H9 (cell line): ENCODE measurements at regions not wholly inside any gene's neighbourhood (a gene's known extent, or its start where the extent isn't known, plus 50 kb on each side); places are given as distances from the start of the nearest gene placed in this dataset.

ENCODE experiments used
- DNase-seq: peaks from one replicate; pipeline ENCODE4 v3.0.0-alpha.2; 2017
- H2AFZ ChIP-seq: one replicate; pipeline ENCODE4 v1.6.1; 2013; ENCODE audit warnings: mild to moderate bottlenecking, low read length, control low read depth, moderate library complexity
- H2AK5ac ChIP-seq: 2 replicates; pipeline ENCODE4 v1.6.1; 2013; ENCODE audit warnings: low read length, control low read depth, mixed read lengths; ENCODE audit not compliant: insufficient read length
- H2BK120ac ChIP-seq: one replicate; pipeline ENCODE4 v1.6.1; 2013; ENCODE audit warnings: low read depth, mild to moderate bottlenecking, low read length, control low read depth, inconsistent platforms; ENCODE audit not compliant: poor library complexity, severe bottlenecking
- H2BK12ac ChIP-seq: 2 replicates; pipeline ENCODE4 v1.6.1; 2013; ENCODE audit warnings: low read length, control low read depth, mixed read lengths, low read depth; ENCODE audit not compliant: insufficient read length
- H2BK15ac ChIP-seq: 2 replicates; pipeline ENCODE4 v1.6.1; 2013; ENCODE audit warnings: low read depth, low read length, control low read depth
- H2BK20ac ChIP-seq: one replicate; pipeline ENCODE4 v1.6.1; 2013; ENCODE audit warnings: low read depth, mild to moderate bottlenecking, low read length, control low read depth, inconsistent platforms; ENCODE audit not compliant: poor library complexity, severe bottlenecking
- H2BK5ac ChIP-seq: 2 replicates; pipeline ENCODE4 v1.6.1; 2013; ENCODE audit warnings: low read length, control low read depth, mixed read lengths; ENCODE audit not compliant: insufficient read length
- H3K14ac ChIP-seq: 2 replicates; pipeline ENCODE4 v1.6.1; 2013; ENCODE audit warnings: low read length, control low read depth; ENCODE audit not compliant: insufficient read depth
- H3K18ac ChIP-seq: 2 replicates; pipeline ENCODE4 v1.6.1; 2013; ENCODE audit warnings: low read depth, mild to moderate bottlenecking, mixed read lengths, low read length, control low read depth; ENCODE audit not compliant: insufficient read length
- H3K23ac ChIP-seq: 2 replicates; pipeline ENCODE4 v1.6.1; 2013; ENCODE audit warnings: low read length, control low read depth, mixed read lengths, low read depth; ENCODE audit not compliant: insufficient read length
- H3K23me2 ChIP-seq: 2 replicates; pipeline ENCODE4 v1.6.1; 2013; ENCODE audit warnings: low read depth, mild to moderate bottlenecking, mixed read lengths, low read length, control low read depth; ENCODE audit not compliant: insufficient read length, poor library complexity, severe bottlenecking
- H3K27ac ChIP-seq: 2 replicates; pipeline ENCODE4 v1.5.1; 2013; ENCODE audit warnings: low read length, control low read depth, mixed read lengths, low read depth; ENCODE audit not compliant: insufficient read length
- H3K27me3 ChIP-seq: 2 replicates; pipeline ENCODE4 v1.6.1; 2013; ENCODE audit warnings: low read length, control low read depth, inconsistent platforms; ENCODE audit not compliant: insufficient read depth
- H3K4ac ChIP-seq: 2 replicates; pipeline ENCODE4 v1.6.1; 2013; ENCODE audit warnings: low read depth, mild to moderate bottlenecking, control low read depth, inconsistent platforms, low read length, moderate library complexity
- H3K4me1 ChIP-seq: 2 replicates; pipeline ENCODE4 v1.6.1; 2013; ENCODE audit warnings: low read length, control low read depth, inconsistent platforms; ENCODE audit not compliant: insufficient read depth
- H3K4me2 ChIP-seq: 2 replicates; pipeline ENCODE4 v1.6.1; 2013; ENCODE audit warnings: low read length, control low read depth, mixed read lengths; ENCODE audit not compliant: insufficient read length, insufficient read depth
- H3K56ac ChIP-seq: 2 replicates; pipeline ENCODE4 v1.6.1; 2013; ENCODE audit warnings: low read depth, mild to moderate bottlenecking, mixed read lengths, low read length, control low read depth; ENCODE audit not compliant: insufficient read length
- H3K79me1 ChIP-seq: 2 replicates; pipeline ENCODE4 v1.6.1; 2013; ENCODE audit warnings: low read depth, mild to moderate bottlenecking, moderate library complexity, low read length, control low read depth, inconsistent platforms; ENCODE audit not compliant: insufficient read depth, poor library complexity, severe bottlenecking
- H3K79me2 ChIP-seq: 2 replicates; pipeline ENCODE4 v1.6.1; 2013; ENCODE audit warnings: low read length, control low read depth, inconsistent platforms; ENCODE audit not compliant: insufficient read depth
- H3K9ac ChIP-seq: 2 replicates; pipeline ENCODE4 v1.6.1; 2013; ENCODE audit warnings: low read length, control low read depth, mixed read lengths; ENCODE audit not compliant: insufficient read length; ENCODE audit errors: extremely low read depth
- H3K9me3 ChIP-seq: one replicate; pipeline ENCODE4 v1.6.1; 2013; ENCODE audit warnings: low read depth, low read length, inconsistent platforms; ENCODE audit not compliant: control insufficient read depth
- H3T11ph ChIP-seq: one replicate; pipeline ENCODE4 v1.6.1; 2013; ENCODE audit warnings: mild to moderate bottlenecking, low read length, control low read depth, inconsistent platforms
- H4K20me1 ChIP-seq: one replicate; pipeline ENCODE4 v1.6.1; 2013; ENCODE audit not compliant: control insufficient read depth, insufficient read length, insufficient read depth
- H4K5ac ChIP-seq: 2 replicates; pipeline ENCODE4 v1.6.1; 2013; ENCODE audit warnings: low read depth, mild to moderate bottlenecking, mixed read lengths, low read length, control low read depth; ENCODE audit not compliant: insufficient read length
- H4K8ac ChIP-seq: replicated peaks from 2 replicates; pipeline ENCODE4 v1.6.1; 2013; ENCODE audit warnings: low read length, control low read depth, mixed read lengths, low read depth; ENCODE audit not compliant: insufficient read length
- H4K91ac ChIP-seq: 2 replicates; pipeline ENCODE4 v1.6.1; 2013; ENCODE audit warnings: low read depth, mild to moderate bottlenecking, moderate library complexity, mixed read lengths, low read length, control low read depth; ENCODE audit not compliant: insufficient read length
- H3K27ac Mint-ChIP-seq, 3 experiments: 2 replicates in 2 of 3; 3 replicates in 1 of 3; pipeline ENCODE4 v1.8.0; 2020 to 2021; ENCODE audit warnings: mixed read lengths in 3 of 3, mild to moderate bottlenecking in 1 of 3, moderate library complexity in 1 of 3
- H3K27me3 Mint-ChIP-seq: 2 replicates; pipeline ENCODE4 v1.8.0; 2021; ENCODE audit warnings: low read depth, mild to moderate bottlenecking, moderate library complexity, mixed read lengths
- H3K36me3 Mint-ChIP-seq, 3 experiments: 2 replicates in 2 of 3; 3 replicates in 1 of 3; pipeline ENCODE4 v1.8.0; 2020 to 2021; ENCODE audit warnings: low read depth in 3 of 3, mixed read lengths in 3 of 3; ENCODE audit not compliant: insufficient read depth in 1 of 3
- H3K4me1 Mint-ChIP-seq, 2 experiments: 2 replicates each; pipeline ENCODE4 v1.8.0; 2020; ENCODE audit warnings: mixed read lengths in 2 of 2
- H3K4me3 Mint-ChIP-seq, 2 experiments: 2 replicates in 1 of 2; 3 replicates in 1 of 2; pipeline ENCODE4 v1.8.0; 2020 to 2021; ENCODE audit warnings: mild to moderate bottlenecking in 2 of 2, mixed read lengths in 2 of 2, moderate library complexity in 1 of 2
- H3K9me3 Mint-ChIP-seq, 2 experiments: 2 replicates in 1 of 2; 3 replicates in 1 of 2; pipeline ENCODE4 v1.8.0; 2020; ENCODE audit warnings: mild to moderate bottlenecking in 2 of 2, mixed read lengths in 2 of 2, moderate library complexity in 1 of 2
- CTCF ChIP-seq: fragments of 200-600 bp; sonication (generic); conservative IDR thresholded peaks from 3 replicates; pipeline ENCODE4 v1.8.0; 2021; ENCODE audit warnings: antibody characterized with exemption, mild to moderate bottlenecking

- Histone ChIP-seq H4K20me1 (no peaks in the 10 kb centered on the region), H3K18ac (no peak overlapping the region), H3K79me1 (no peaks in the 10 kb centered on the region), H4K8ac (no peak overlapping the region), H3K23me2 (no peaks in the 10 kb centered on the region), H2BK5ac (no peak overlapping the region), H2BK20ac (no peak overlapping the region), H3K23ac (no peak overlapping the region), H3K79me2 (no peaks in the 10 kb centered on the region), H2BK120ac (no peak overlapping the region), H3K56ac (no peak overlapping the region), H3T11ph (no peak overlapping the region), H3K4ac (no peak overlapping the region), H3K27me3 (no peaks in the 10 kb centered on the region), H3K14ac (no peak overlapping the region), H3K27ac (no peak overlapping the region), H3K9ac (no peak overlapping the region), H3K9me3 (no peaks in the 10 kb centered on the region), H2BK15ac (no peak overlapping the region), H2AK5ac (no peak overlapping the region), H4K5ac (no peak overlapping the region), H4K91ac (no peak overlapping the region), H3K4me2 (no peak overlapping the region), H3K4me1 (no peaks in the 10 kb centered on the region), H2BK12ac (no peak overlapping the region), H2AFZ (no peak overlapping the region)
- Mint-ChIP-seq H3K36me3 (peaks cover 13 to 32% (median 16%) of the 10 kb centered on the region in 3 experiments), H3K9me3 (peaks cover 27 to 30% of the 10 kb centered on the region in 2 experiments), H3K27ac (no peak overlapping the region), H3K4me3 (no peak overlapping the region), H3K27me3 (no peaks in the 10 kb centered on the region), H3K4me1 (0 out of 4 replicates have a peak, but pooled peaks cover 0 to 2% of the 10 kb centered on the region in 2 experiments)
- TF ChIP-seq CTCF: no peak
- no peak for DNase-seq
Measured at GRCh38 chr5:125536095-125536494, 789.7 kb upstream of the ZNF608 start.
